Stimulated activated naive CD8-positive, alpha-beta T cell treated with anti-CD3 and anti-CD28 coated beads, Interleukin-15, Interleukin-2, amounts not matched to agents 100 U/mL and 50 U/mL, for 24 hours (primary cell): ENCODE measurements at regions not wholly inside any gene's neighbourhood (a gene's known extent, or its start where the extent isn't known, plus 50 kb on each side); places are given as distances from the start of the nearest gene placed in this dataset.

Source experiments
- ATAC-seq: fragments of 150-1000 bp; cut with Tn5 transposase; one replicate; pipeline ENCODE4 v1.10.0; 2021
- DNase-seq: peaks from one replicate; pipeline ENCODE4 v3.0.0; 2021

- ATAC-seq (no peak), DNase-seq (no peak)
Measured at GRCh38 chr3:102183623-102184022, 251.2 kb upstream of the ZPLD1 start.

GRCh38 chr3:102189541-102189940 is 245.3 kb upstream of the ZPLD1 start:
- no peak for ATAC-seq

GRCh38 chr3:102189956-102190723 is 244.7 kb upstream of the ZPLD1 start:
- no peak for DNase-seq
- ATAC-seq: no peak

More at GRCh38 chr3:102189541-102189940, 245.3 kb upstream of the ZPLD1 start:
- DNase-seq: no peak

- DNase-seq (no peak), ATAC-seq (no peak)
Measured at GRCh38 chr3:102192575-102192974, 242.2 kb upstream of the ZPLD1 start.

- ATAC-seq (peak; percentile 46), DNase-seq (no peak)
Measured at GRCh38 chr3:102193255-102193654, 241.6 kb upstream of the ZPLD1 start.

- DNase-seq (no peak), ATAC-seq (no peak)
Measured at GRCh38 chr3:102194001-102194400, 240.8 kb upstream of the ZPLD1 start.

- no peak for DNase-seq
- no peak for ATAC-seq
Measured at GRCh38 chr3:102194760-102195159, 240.1 kb upstream of the ZPLD1 start.

GRCh38 chr3:102195198-102195948 is 239.4 kb upstream of the ZPLD1 start:
- DNase-seq (no peak), ATAC-seq (no peak)

- ATAC-seq: no peak
Measured at GRCh38 chr3:102200126-102200525, 234.7 kb upstream of the ZPLD1 start.

GRCh38 chr3:102200560-102200959 is 234.3 kb upstream of the ZPLD1 start:
- DNase-seq (no peak), ATAC-seq (no peak)

More at GRCh38 chr3:102200126-102200525, 234.7 kb upstream of the ZPLD1 start:
- DNase-seq: no peak

GRCh38 chr3:102205647-102206046 is 229.2 kb upstream of the ZPLD1 start:
- ATAC-seq: no peak
- DNase-seq: no peak

GRCh38 chr3:102206511-102207031 is 228.2 kb upstream of the ZPLD1 start:
- ATAC-seq: no peak
- no peak for DNase-seq

GRCh38 chr3:102207151-102207571 is 227.7 kb upstream of the ZPLD1 start:
- ATAC-seq: no peak
- DNase-seq: no peak

- DNase-seq: no peak
- no peak for ATAC-seq
Measured at GRCh38 chr3:102215166-102215565, 219.6 kb upstream of the ZPLD1 start.

- no peak for ATAC-seq
- no peak for DNase-seq
Measured at GRCh38 chr3:102223132-102223531, 211.7 kb upstream of the ZPLD1 start.

- no peak for ATAC-seq
- DNase-seq: no peak
Measured at GRCh38 chr3:102224171-102224570, 210.6 kb upstream of the ZPLD1 start.

GRCh38 chr3:102225005-102225404 is 209.8 kb upstream of the ZPLD1 start:
- DNase-seq: no peak
- no peak for ATAC-seq

GRCh38 chr3:102225407-102226132 is 209.2 kb upstream of the ZPLD1 start:
- ATAC-seq (peak; percentile 61), DNase-seq (no peak)

- DNase-seq (no peak), ATAC-seq (no peak)
Measured at GRCh38 chr3:102226463-102226862, 208.4 kb upstream of the ZPLD1 start.

- ATAC-seq: peak; percentile 64
Measured at GRCh38 chr3:102229062-102229655, 205.7 kb upstream of the ZPLD1 start.

GRCh38 chr3:102230057-102230456 is 204.8 kb upstream of the ZPLD1 start:
- ATAC-seq (no peak), DNase-seq (no peak)

More at GRCh38 chr3:102229062-102229655, 205.7 kb upstream of the ZPLD1 start:
- peak; percentile 71 for DNase-seq

- ATAC-seq: no peak
Measured at GRCh38 chr3:102233881-102234280, 200.9 kb upstream of the ZPLD1 start.

More at GRCh38 chr3:102233881-102234280, 200.9 kb upstream of the ZPLD1 start:
- no peak for DNase-seq
